Mesothelial cell of epicardium (in vitro differentiated cells): ENCODE measurements at regions not wholly inside any gene's neighbourhood (a gene's known extent, or its start where the extent isn't known, plus 50 kb on each side); places are given as distances from the start of the nearest gene placed in this dataset.

Experiments
- DNase-seq, 2 experiments: peaks; one replicate each; pipeline ENCODE4 v3.0.0; 2021; ENCODE audit warnings: low spot score in 2 of 2; ENCODE audit not compliant: unreplicated experiment in 2 of 2
- H3K27ac Mint-ChIP-seq: 2 replicates; pipeline ENCODE4 v1.8.0; 2021; ENCODE audit warnings: mixed read lengths
- H3K27me3 Mint-ChIP-seq: 2 replicates; pipeline ENCODE4 v1.8.0; 2021; ENCODE audit warnings: low read depth, mixed read lengths
- H3K36me3 Mint-ChIP-seq: 2 replicates; pipeline ENCODE4 v1.8.0; 2021; ENCODE audit warnings: mixed read lengths
- H3K4me1 Mint-ChIP-seq: 2 replicates; pipeline ENCODE4 v1.8.0; 2021; ENCODE audit warnings: mixed read lengths
- H3K4me3 Mint-ChIP-seq: 2 replicates; pipeline ENCODE4 v1.8.0; 2021; ENCODE audit warnings: mild to moderate bottlenecking, moderate library complexity, mixed read lengths
- H3K9me3 Mint-ChIP-seq: 2 replicates; pipeline ENCODE4 v1.8.0; 2021; ENCODE audit warnings: mixed read lengths
- CTCF ChIP-seq: fragments of 200-600 bp; sonication (generic); IDR thresholded peaks from one replicate; pipeline ENCODE4 v1.5.0; 2021; ENCODE audit warnings: antibody characterized with exemption; ENCODE audit not compliant: unreplicated experiment

GRCh38 chr1:184141361-184141880 lies 89.9 kb downstream of the TSEN15 start:
- Mint-ChIP-seq H3K9me3 (peaks cover 9% of the 10 kb centered on the region), H3K4me1 (no peaks in the 10 kb centered on the region), H3K27me3 (no peaks in the 10 kb centered on the region), H3K4me3 (no peak overlapping the region), H3K27ac (no peak overlapping the region), H3K36me3 (peaks cover 3% of the 10 kb centered on the region)
- no peak for DNase-seq
- no peak for TF ChIP-seq CTCF

GRCh38 chr1:184143449-184143848 lies 91.9 kb downstream of the TSEN15 start:
- Mint-ChIP-seq H3K4me1 (no peaks in the 10 kb centered on the region), H3K36me3 (no peaks in the 10 kb centered on the region), H3K27ac (no peak overlapping the region), H3K27me3 (no peaks in the 10 kb centered on the region), H3K9me3 (peaks cover 6% of the 10 kb centered on the region), H3K4me3 (no peak overlapping the region)
- TF ChIP-seq CTCF = no peak
- DNase-seq = no peak

DNA sequence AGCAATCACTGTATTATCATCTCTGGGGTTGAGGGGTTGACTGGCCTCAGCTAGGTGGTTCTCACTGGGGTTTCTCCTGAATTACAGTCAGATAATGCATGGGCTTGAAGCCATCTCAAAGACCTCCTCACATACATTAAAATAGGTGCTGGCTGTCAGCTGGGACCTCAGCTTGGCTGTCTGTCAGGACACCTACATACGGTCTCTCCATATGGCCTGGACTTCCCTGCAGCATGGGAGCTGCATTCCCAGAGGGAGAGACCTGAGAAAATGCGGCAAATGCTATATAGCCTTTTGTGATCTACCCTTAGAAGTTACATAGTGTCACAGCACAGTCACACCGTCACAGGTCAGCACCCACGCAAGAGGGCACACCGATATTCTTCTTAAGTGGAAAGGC lies 93.6 kb downstream of the TSEN15 start:
- TF ChIP-seq CTCF = no peak
- no peak overlapping the region for H3K4me3 Mint-ChIP-seq
- no peaks in the 10 kb centered on the region for H3K36me3 Mint-ChIP-seq
- H3K4me1 Mint-ChIP-seq = no peaks in the 10 kb centered on the region
- DNase-seq = no peak
- H3K27ac Mint-ChIP-seq = no peak overlapping the region
- H3K9me3 Mint-ChIP-seq = peaks cover 6% of the 10 kb centered on the region
- H3K27me3 Mint-ChIP-seq = no peaks in the 10 kb centered on the region

DNA sequence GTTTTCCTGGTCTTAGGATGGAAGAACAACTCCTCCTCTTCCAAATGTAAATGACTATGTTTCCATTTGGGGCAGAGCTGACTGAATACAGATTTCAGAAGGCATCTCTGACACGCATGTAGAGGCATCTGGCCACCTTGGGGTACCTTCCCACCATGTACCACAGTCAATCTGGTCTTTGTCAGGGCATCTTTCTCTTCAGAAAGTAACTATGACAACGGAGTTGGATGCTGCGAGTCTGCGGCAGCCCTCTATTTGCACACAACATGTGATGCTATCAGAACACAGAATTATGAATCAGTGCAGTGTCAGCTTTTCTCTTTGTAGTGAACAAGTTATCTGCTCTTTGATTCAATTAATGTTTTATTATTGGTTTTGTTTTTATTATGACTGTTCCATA lies 94.7 kb downstream of the TSEN15 start:
- no peak for DNase-seq
- Mint-ChIP-seq H3K36me3 (no peaks in the 10 kb centered on the region), H3K4me3 (no peak overlapping the region), H3K9me3 (peaks cover 6% of the 10 kb centered on the region), H3K4me1 (no peaks in the 10 kb centered on the region), H3K27ac (no peak overlapping the region), H3K27me3 (no peaks in the 10 kb centered on the region)
- no peak for TF ChIP-seq CTCF

- Mint-ChIP-seq H3K36me3 (no peaks in the 10 kb centered on the region), H3K27ac (no peak overlapping the region), H3K4me1 (peaks cover 6% of the 10 kb centered on the region), H3K4me3 (no peak overlapping the region), H3K9me3 (peaks cover 6% of the 10 kb centered on the region), H3K27me3 (no peaks in the 10 kb centered on the region)
- TF ChIP-seq CTCF = no peak
- DNase-seq = no peak
Observed at GRCh38 chr1:184150776-184151531, 99.4 kb downstream of the TSEN15 start.
